H1 (cell line): ENCODE measurements at regions not wholly inside any gene's neighbourhood (a gene's known extent, or its start where the extent isn't known, plus 50 kb on each side); places are given as distances from the start of the nearest gene placed in this dataset.

Experiments used
- CHD1 ChIP-seq: IDR thresholded peaks from 2 replicates; pipeline ENCODE4 v1.6.1; 2012; ENCODE audit warnings: low read depth, low read length, improper control_type of control experiment
- SP2 ChIP-seq: IDR thresholded peaks from 2 replicates; pipeline ENCODE4 v1.6.1; 2012; ENCODE audit warnings: mild to moderate bottlenecking, low read length, inconsistent platforms
- SRF ChIP-seq: IDR thresholded peaks from 2 replicates; pipeline ENCODE4 v1.6.1; 2011; ENCODE audit warnings: mild to moderate bottlenecking, low read depth, low read length, moderate library complexity
- TF ChIP-seq, protein P1 (sequence below): IDR thresholded peaks from 2 replicates; pipeline ENCODE4 v1.6.1; 2012; ENCODE audit warnings: low read length, inconsistent platforms

DNA sequence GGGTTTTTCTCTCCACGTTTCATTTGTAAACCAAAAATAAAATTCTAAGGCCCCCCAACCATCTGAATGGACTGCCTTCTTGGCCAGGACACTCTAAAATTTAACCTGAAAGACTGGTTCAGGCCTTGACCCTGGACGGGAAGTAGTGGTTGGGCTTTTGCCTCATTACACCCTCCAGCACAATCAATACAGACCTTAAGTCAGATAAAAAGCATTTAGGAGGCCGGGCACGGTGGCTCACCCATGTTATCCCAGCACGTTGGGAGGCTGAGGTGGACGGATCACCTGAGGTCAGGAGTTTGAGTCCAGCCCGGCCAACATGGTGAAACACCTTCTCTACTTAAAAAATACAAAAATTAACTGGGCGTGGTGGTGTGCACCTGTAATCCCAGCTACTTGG is 91.6 kb upstream of the PPP1R26 start (continued):
- no peak for TF ChIP-seq SP2
- no peak for TF ChIP-seq CHD1
- TF ChIP-seq, protein P1, sequence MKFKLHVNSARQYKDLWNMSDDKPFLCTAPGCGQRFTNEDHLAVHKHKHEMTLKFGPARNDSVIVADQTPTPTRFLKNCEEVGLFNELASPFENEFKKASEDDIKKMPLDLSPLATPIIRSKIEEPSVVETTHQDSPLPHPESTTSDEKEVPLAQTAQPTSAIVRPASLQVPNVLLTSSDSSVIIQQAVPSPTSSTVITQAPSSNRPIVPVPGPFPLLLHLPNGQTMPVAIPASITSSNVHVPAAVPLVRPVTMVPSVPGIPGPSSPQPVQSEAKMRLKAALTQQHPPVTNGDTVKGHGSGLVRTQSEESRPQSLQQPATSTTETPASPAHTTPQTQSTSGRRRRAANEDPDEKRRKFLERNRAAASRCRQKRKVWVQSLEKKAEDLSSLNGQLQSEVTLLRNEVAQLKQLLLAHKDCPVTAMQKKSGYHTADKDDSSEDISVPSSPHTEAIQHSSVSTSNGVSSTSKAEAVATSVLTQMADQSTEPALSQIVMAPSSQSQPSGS = no peak
- TF ChIP-seq SRF = no peak
